K562 (cell line): ENCODE measurements at regions not wholly inside any gene's neighbourhood (a gene's known extent, or its start where the extent isn't known, plus 50 kb on each side); places are given as distances from the start of the nearest gene placed in this dataset.

ENCODE experiments used
- ATAC-seq: fragments of 200-7000 bp; cut with Tn5 transposase; 3 replicates; pipeline ENCODE4 v1.9.1; 2020; ENCODE audit warnings: moderate library complexity
- BruUV-seq: library from RNA; stranded (reverse); fragments of 400-500 nt; replicated peaks from 2 replicates; lab custom pipeline; 2021; lab: Mats Ljungman, UMichigan
- CTCF ChIA-PET: fragments of 300-600 bp; formaldehyde crosslinking; extraction: SDS; loops from one replicate; lab custom pipeline; 2021; ENCODE audit warnings: low intra/inter-chr PET ratio; lab: Yijun Ruan, JAX
- POLR2A ChIA-PET: fragments of 300-600, 350-650 bp; sonication (Branson Sonifier 250); formaldehyde crosslinking; extraction: SDS; loops from one replicate; lab custom pipeline; 2021; ENCODE audit warnings: antibody characterized with exemption, inconsistent platforms; lab: Yijun Ruan, JAX
- DNase-seq, 4 experiments: peaks; one replicate each; pipeline versions ENCODE4 v3.0.0 to v3.0.0-alpha.2; 2011 to 2018; ENCODE audit warnings: low spot score in 3 of 4, mixed read lengths in 3 of 4; ENCODE audit errors: extremely low read depth in 1 of 4
- FAIRE-seq: peaks from 2 replicates; lab custom pipeline; 2011; peaks lifted over from hg19 to GRCh38; lab: Jason Lieb, UNC
- H2AFZ ChIP-seq: 2 replicates; pipeline ENCODE4 v1.6.0; 2011; ENCODE audit warnings: low read depth, low read length, control low read depth, inconsistent platforms
- H3K27ac ChIP-seq: fragments of 200-600 bp; 3 replicates; pipeline ENCODE4 v1.8.0; 2011; ENCODE audit warnings: low read depth, mild to moderate bottlenecking, control low read depth, inconsistent platforms, low read length, moderate library complexity, mixed read lengths; ENCODE audit errors: extremely low read depth
- H3K27me3 ChIP-seq, 2 experiments: fragments of 300-600 bp in 1 of 2; 2 replicates in 1 of 2; 3 replicates in 1 of 2; pipeline versions ENCODE4 v1.6.0 to v1.8.0; 2011; ENCODE audit warnings: inconsistent platforms in 2 of 2, low read length in 2 of 2, mild to moderate bottlenecking in 1 of 2, mixed read lengths in 1 of 2, moderate library complexity in 1 of 2; ENCODE audit not compliant: control insufficient read depth in 2 of 2, insufficient read depth in 2 of 2
- H3K36me3 ChIP-seq: fragments of 300-600 bp; 3 replicates; pipeline ENCODE4 v1.8.0; 2011; ENCODE audit warnings: mild to moderate bottlenecking, low read length, inconsistent platforms; ENCODE audit not compliant: control insufficient read depth, insufficient read depth
- H3K4me1 ChIP-seq, 2 experiments: fragments of 200-600 bp in 1 of 2; replicated peaks in 1 of 2; 2 replicates in 1 of 2; 3 replicates in 1 of 2; pipeline versions ENCODE4 v1.5.1 to v1.8.0; 2011; ENCODE audit warnings: inconsistent platforms in 2 of 2, low read length in 2 of 2, mild to moderate bottlenecking in 1 of 2, mixed read lengths in 1 of 2, moderate library complexity in 1 of 2; ENCODE audit not compliant: control insufficient read depth in 2 of 2, insufficient read depth in 2 of 2
- H3K4me2 ChIP-seq: 2 replicates; pipeline ENCODE4 v1.6.1; 2011; ENCODE audit warnings: low read length, control low read depth, inconsistent platforms, mixed read lengths; ENCODE audit not compliant: insufficient read depth
- H3K4me3 ChIP-seq: fragments of 200-600 bp; sonication (generic), shearing (Covaris generic); 2 replicates; pipeline ENCODE4 v1.5.1; 2016; ENCODE audit warnings: control low read depth, inconsistent platforms
- H3K79me2 ChIP-seq: fragments of 200-600 bp; 3 replicates; pipeline ENCODE4 v1.8.0; 2011; ENCODE audit warnings: low read length, inconsistent platforms; ENCODE audit not compliant: control insufficient read depth, insufficient read depth
- H3K9ac ChIP-seq, 2 experiments: 2 replicates each; pipeline versions ENCODE4 v1.6.0 to v1.6.1; 2011; ENCODE audit warnings: low read depth in 2 of 2, low read length in 2 of 2, control low read depth in 1 of 2, inconsistent platforms in 1 of 2, mild to moderate bottlenecking in 1 of 2, mixed read lengths in 1 of 2; ENCODE audit not compliant: insufficient read depth in 1 of 2
- H3K9me1 ChIP-seq: one replicate; pipeline ENCODE4 v1.6.0; 2011; ENCODE audit warnings: inconsistent platforms, mild to moderate bottlenecking, low read length, moderate library complexity; ENCODE audit not compliant: control insufficient read depth, insufficient read depth
- H3K9me3 ChIP-seq: replicated peaks from 2 replicates; pipeline ENCODE4 v1.5.1; 2011; ENCODE audit warnings: low read depth, low read length, inconsistent platforms; ENCODE audit not compliant: control insufficient read depth, insufficient read depth
- H4K20me1 ChIP-seq: replicated peaks from 2 replicates; pipeline ENCODE4 v1.6.1; 2011; ENCODE audit warnings: low read length, inconsistent platforms, mixed read lengths; ENCODE audit not compliant: control insufficient read depth, insufficient read depth
- CBFA2T2 ChIP-seq: fragments of 450-650 bp; conservative IDR thresholded peaks from 2 replicates; pipeline ENCODE4 v1.6.1; 2017; ENCODE audit warnings: mild to moderate bottlenecking
- CCAR2 ChIP-seq: fragments of 200-400 bp; formaldehyde crosslinking; IDR thresholded peaks from 2 replicates; pipeline ENCODE4 v1.6.1; 2017; ENCODE audit warnings: mild to moderate bottlenecking, low read depth, low read length
- CHAMP1 ChIP-seq: fragments of 450-650 bp; IDR thresholded peaks from 2 replicates; pipeline ENCODE4 v1.6.1; 2016; ENCODE audit warnings: mild to moderate bottlenecking
- GABPB1 ChIP-seq: sonication (generic); formaldehyde crosslinking; IDR thresholded peaks from 2 replicates; pipeline ENCODE4 v1.8.0; 2022; ENCODE audit warnings: mild to moderate bottlenecking, missing genetic modification reagents
- ILF3 ChIP-seq: fragments of 450-650 bp; IDR thresholded peaks from 2 replicates; pipeline ENCODE4 v1.6.1; 2018; ENCODE audit warnings: antibody characterized with exemption, mild to moderate bottlenecking, moderate library complexity, borderline replicate concordance
- ILK ChIP-seq: fragments of 450-650 bp; IDR thresholded peaks from 2 replicates; pipeline ENCODE4 v1.6.1; 2016; ENCODE audit warnings: missing genetic modification characterization, low read depth, mild to moderate bottlenecking, missing compliant biosample characterization, moderate library complexity, borderline replicate concordance
- LEF1 ChIP-seq: fragments of 450-650 bp; IDR thresholded peaks from 2 replicates; pipeline ENCODE4 v1.6.1; 2016; ENCODE audit warnings: mild to moderate bottlenecking
- MBD1 ChIP-seq: fragments of 250-450 bp; sonication (Bioruptor Pico); IDR thresholded peaks from 2 replicates; pipeline ENCODE4 v1.8.0; 2022; ENCODE audit warnings: inconsistent platforms
- MXD1 ChIP-seq: fragments of 250-450 bp; sonication (Bioruptor Pico); IDR thresholded peaks from 2 replicates; pipeline ENCODE4 v1.8.0; 2021; ENCODE audit warnings: borderline replicate concordance, mild to moderate bottlenecking, moderate library complexity; ENCODE audit not compliant: poor library complexity, severe bottlenecking
- TCF7 ChIP-seq: sonication (generic); IDR thresholded peaks from 2 replicates; pipeline ENCODE4 v1.6.1; 2016; ENCODE audit warnings: antibody characterized with exemption, borderline replicate concordance
- ZFX ChIP-seq: sonication (generic); formaldehyde crosslinking; IDR thresholded peaks from 2 replicates; pipeline ENCODE4 v1.8.0; 2022; ENCODE audit warnings: mild to moderate bottlenecking, missing genetic modification reagents, moderate library complexity
- ZNF384 ChIP-seq: IDR thresholded peaks from 2 replicates; pipeline ENCODE4 v1.6.1; 2012; ENCODE audit warnings: low read depth, low read length, improper control_type of control experiment
- ZNF436 ChIP-seq: fragments of 250-450, 450-650 bp; sonication (Bioruptor Pico); formaldehyde crosslinking; IDR thresholded peaks from 2 replicates; pipeline ENCODE4 v1.7.0; 2020; ENCODE audit warnings: mild to moderate bottlenecking
- WGBS: fragments of 100-300 bp; shearing (Covaris generic); methylation state at CpG from one replicate; pipeline ENCODE4 v1.1.6; 2016; ENCODE audit warnings: low coverage, mixed read lengths; ENCODE audit not compliant: insufficient coverage; ENCODE audit errors: missing lambda C conversion rate; 5-methylcytosine and 5-hydroxymethylcytosine counted together
- in situ Hi-C: fragments of 300-500 bp; cut with MboI; formaldehyde crosslinking; loops from 4 replicates; pipeline ENCODE4 v1.15.0; 2018; ENCODE audit warnings: inconsistent platforms, mixed read lengths
- intact Hi-C: fragments of 100-400 bp; cut with micrococcal nuclease; formaldehyde crosslinking; loops from 2 replicates; pipeline ENCODE4 v1.14.2; 2022

DNA sequence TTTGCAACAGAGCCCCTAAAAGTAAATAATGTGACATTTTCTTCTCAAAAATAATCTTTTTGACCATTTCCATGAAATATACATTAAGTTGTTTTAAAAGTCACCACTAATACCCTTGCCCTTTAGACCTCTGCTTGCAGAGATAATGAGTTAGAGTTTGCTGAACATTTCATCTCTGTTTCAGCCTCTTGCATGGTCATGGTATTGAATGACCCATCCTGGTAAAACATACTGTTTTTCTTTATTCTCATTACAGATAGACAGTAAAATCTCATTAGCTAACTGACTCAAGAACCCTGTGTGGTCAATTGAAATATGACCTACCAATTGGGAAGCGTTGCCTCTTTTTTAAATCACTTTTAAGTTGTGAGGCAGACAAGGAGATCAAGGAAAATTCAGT is 916.7 kb downstream of the PDHA2 start:
- intact Hi-C loops = no loop called here
- ChIA-PET POLR2A (no interaction called here), CTCF (no interaction called here)
- Histone ChIP-seq H3K9me1 (no peaks in the 10 kb centered on the region), H3K9ac (no peak overlapping the region), H3K27me3 (no peaks in the 10 kb centered on the region), H3K27ac (no peak overlapping the region), H3K9me3 (no peaks in the 10 kb centered on the region), H3K79me2 (no peaks in the 10 kb centered on the region), H3K4me3 (no peak overlapping the region), H4K20me1 (no peaks in the 10 kb centered on the region), H3K4me2 (no peak overlapping the region), H2AFZ (no peak overlapping the region), H3K4me1 (no peaks in the 10 kb centered on the region), H3K36me3 (no peaks in the 10 kb centered on the region)
- 0% methylated on average over 1 of the region's 1 CpG for WGBS
- ATAC-seq = no peak
- TF ChIP-seq MBD1 = no peak
- no peak for DNase-seq
- no peak for FAIRE-seq
- in situ Hi-C loops = no loop called here
- no TSS peak for BruUV-seq

DNA sequence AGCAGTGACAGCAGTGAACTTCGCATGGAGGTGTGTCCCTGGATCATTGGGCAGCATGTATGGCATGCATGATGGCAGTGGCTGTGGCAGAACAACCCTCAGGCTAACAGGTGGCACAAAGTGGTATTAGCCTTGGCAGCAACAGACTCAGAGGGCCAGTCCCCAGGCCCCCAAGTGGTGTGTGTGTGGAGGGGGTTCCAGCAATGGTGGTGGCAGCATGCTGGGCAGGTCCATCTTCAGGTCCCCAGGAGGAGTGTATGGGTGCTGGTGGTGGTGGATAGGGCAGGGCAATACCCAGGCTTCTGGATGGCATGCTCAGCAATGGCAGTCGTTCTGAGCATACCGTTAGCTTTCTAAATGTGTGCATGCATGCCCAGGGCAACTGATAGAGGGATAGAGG is 923.7 kb downstream of the PDHA2 start:
- H2AFZ ChIP-seq = no peak overlapping the region
- no TSS peak for BruUV-seq
- 0% methylated on average over 3 of the region's 3 CpGs for WGBS
- H3K4me3 ChIP-seq = no peak overlapping the region
- H3K9me1 ChIP-seq = no peaks in the 10 kb centered on the region
- no peaks in the 10 kb centered on the region for H3K79me2 ChIP-seq
- no peaks in the 10 kb centered on the region for H3K27me3 ChIP-seq
- H3K36me3 ChIP-seq = no peaks in the 10 kb centered on the region
- H3K4me2 ChIP-seq = no peak overlapping the region
- 0 out of 2 replicates have a peak, but pooled peaks cover 3% of the 10 kb centered on the region for H3K9me3 ChIP-seq
- no peak overlapping the region for H3K27ac ChIP-seq
- intact Hi-C loops (no loop called here), in situ Hi-C loops (no loop called here)
- FAIRE-seq = no peak
- no peaks in the 10 kb centered on the region for H4K20me1 ChIP-seq
- ATAC-seq = no peak
- no peak for DNase-seq
- POLR2A ChIA-PET = no interaction called here
- CTCF ChIA-PET = no interaction called here
- H3K9ac ChIP-seq = no peak overlapping the region
- H3K4me1 ChIP-seq = no peaks in the 10 kb centered on the region
- no peak for TF ChIP-seq ILF3
- no peak for TF ChIP-seq GABPB1 (CRISPR knock-in tag)
- no peak for TF ChIP-seq ZFX
- TF ChIP-seq MXD1 (CRISPR knock-in tag) = no peak
- TF ChIP-seq ILK (tag) = no peak
- TF ChIP-seq ZNF436 (CRISPR knock-in tag) = no peak
- no peak for TF ChIP-seq CBFA2T2
- TF ChIP-seq ZNF384 = no peak
- no peak for TF ChIP-seq CCAR2
- TF ChIP-seq LEF1 = no peak
- no peak for TF ChIP-seq TCF7
- TF ChIP-seq CHAMP1 = no peak
